Cardiac muscle cell (in vitro differentiated cells and primary cell): ENCODE measurements at regions not wholly inside any gene's neighbourhood (a gene's known extent, or its start where the extent isn't known, plus 50 kb on each side); places are given as distances from the start of the nearest gene placed in this dataset.

Experiments used
- DNase-seq, 2 donors: peaks; one replicate each; pipeline versions ENCODE4 v3.0.0 to v3.0.0-alpha.2; 2010 to 2017; ENCODE audit warnings: low read depth in 1 of 2, low spot score in 1 of 2
- H3K27ac ChIP-seq: fragments of 200-600 bp; sonication (generic); 2 replicates; pipeline ENCODE4 v1.5.1; 2016
- H3K27me3 ChIP-seq: fragments of 200-600 bp; sonication (generic); 2 replicates; pipeline ENCODE4 v1.6.0; 2016; ENCODE audit warnings: control low read depth
- H3K36me3 ChIP-seq: fragments of 200-600 bp; sonication (generic); 2 replicates; pipeline ENCODE4 v1.5.1; 2016; ENCODE audit warnings: control low read depth
- H3K4me1 ChIP-seq: fragments of 200-600 bp; sonication (generic); 2 replicates; pipeline ENCODE4 v1.8.1; 2017; ENCODE audit warnings: low read depth, mild to moderate bottlenecking, mixed run types
- H3K4me3 ChIP-seq: fragments of 200-600 bp; sonication (generic); 2 replicates; pipeline ENCODE4 v1.5.1; 2016; ENCODE audit warnings: mild to moderate bottlenecking
- H3K9me3 ChIP-seq: fragments of 200-600 bp; sonication (generic); 2 replicates; pipeline ENCODE4 v1.5.1; 2017; ENCODE audit warnings: low read depth, mild to moderate bottlenecking, control low read depth
- CTCF ChIP-seq: IDR thresholded peaks from 2 replicates; pipeline ENCODE4 v1.5.1; 2012; ENCODE audit warnings: low read depth, mild to moderate bottlenecking, low read length

- H3K4me3 ChIP-seq: no peak overlapping the region
- no peaks in the 10 kb centered on the region for H3K27me3 ChIP-seq
- no peaks in the 10 kb centered on the region for H3K36me3 ChIP-seq
- no peaks in the 10 kb centered on the region for H3K9me3 ChIP-seq
- no peak for TF ChIP-seq CTCF
- no peaks in the 10 kb centered on the region for H3K4me1 ChIP-seq
- H3K27ac ChIP-seq: no peak overlapping the region
- no peak for DNase-seq
Observed at GRCh38 chr9:88897081-88897480, 94.2 kb upstream of the S1PR3 start.

- DNase-seq: no peak
- no peaks in the 10 kb centered on the region for H3K27me3 ChIP-seq
- TF ChIP-seq CTCF: no peak
- no peaks in the 10 kb centered on the region for H3K36me3 ChIP-seq
- H3K27ac ChIP-seq: no peak overlapping the region
- H3K4me3 ChIP-seq: no peak overlapping the region
- no peaks in the 10 kb centered on the region for H3K9me3 ChIP-seq
- H3K4me1 ChIP-seq: no peaks in the 10 kb centered on the region
Observed at GRCh38 chr9:88898039-88898720, 93.1 kb upstream of the S1PR3 start.

GRCh38 chr9:88905506-88905905 lies 85.8 kb upstream of the S1PR3 start:
- H3K36me3 ChIP-seq: no peaks in the 10 kb centered on the region
- DNase-seq: no peak
- H3K27me3 ChIP-seq: no peaks in the 10 kb centered on the region
- no peak for TF ChIP-seq CTCF
- no peaks in the 10 kb centered on the region for H3K9me3 ChIP-seq
- no peak overlapping the region for H3K27ac ChIP-seq
- no peaks in the 10 kb centered on the region for H3K4me1 ChIP-seq
- no peak overlapping the region for H3K4me3 ChIP-seq

- no peak for TF ChIP-seq CTCF
- no peaks in the 10 kb centered on the region for H3K9me3 ChIP-seq
- no peak for DNase-seq
- no peaks in the 10 kb centered on the region for H3K4me1 ChIP-seq
- no peak overlapping the region for H3K4me3 ChIP-seq
- H3K27ac ChIP-seq: no peak overlapping the region
- no peaks in the 10 kb centered on the region for H3K36me3 ChIP-seq
- no peaks in the 10 kb centered on the region for H3K27me3 ChIP-seq
Observed at GRCh38 chr9:88915916-88916315, 75.4 kb upstream of the S1PR3 start.

GRCh38 chr9:88916894-88917293 lies 74.4 kb upstream of the S1PR3 start:
- Histone ChIP-seq H3K9me3 (no peaks in the 10 kb centered on the region), H3K4me3 (no peak overlapping the region), H3K27ac (no peak overlapping the region), H3K27me3 (no peaks in the 10 kb centered on the region), H3K4me1 (no peaks in the 10 kb centered on the region), H3K36me3 (no peaks in the 10 kb centered on the region)
- no peak for DNase-seq
- TF ChIP-seq CTCF: no peak
